ENCODE measurements at regions not wholly inside any gene's neighbourhood (a gene's known extent, or its start where the extent isn't known, plus 50 kb on each side); places are given as distances from the start of the nearest gene placed in this dataset.
"Not testable (repeated sequence)": the region's sequence is repeated elsewhere in the genome, so short reads cannot be mapped to it uniquely, and the experiment has no call there.

- no TSS peak for BruUV-seq (replicated peaks)
- DNase-seq, result peak in 1 of 2 experiments; percentile 56
- no peaks in the 10 kb centered on the region for H4K20me1 ChIP-seq (ENCODE audit: insufficient read depth)
- no peak overlapping the region for H3K27ac ChIP-seq
- H2AFZ ChIP-seq, result 0 out of 2 replicates have a peak overlapping the region, but pooled peaks have one; percentile 27
- H3K27me3 ChIP-seq (ENCODE audit: insufficient read depth, low read depth), result no peaks in the 10 kb centered on the region
- no peak for TF ChIP-seq CTCF (conservative IDR thresholded peaks at IDR 0.05)
- TF ChIP-seq EZH2 (IDR thresholded peaks at IDR 0.05; ENCODE audit: low read depth), result no peak
- no peaks in the 10 kb centered on the region for H3F3A ChIP-seq (ENCODE audit: insufficient read depth, low read depth)
- POLR2A ChIA-PET (ENCODE audit: unreplicated experiment), result no interaction called here
- H3K4me3 ChIP-seq, result no peak overlapping the region
- peaks cover 10% of the 10 kb centered on the region; the same call in 1 of the 2 replicates for H3K4me1 ChIP-seq (replicated peaks; ENCODE audit: insufficient read depth)
- no peaks in the 10 kb centered on the region for H3K9me2 ChIP-seq (ENCODE audit: insufficient read depth)
- CTCF ChIA-PET, result no interaction called here
- H3K9me3 ChIP-seq (ENCODE audit: insufficient read depth, low read depth), result no peaks in the 10 kb centered on the region
- H3K4me2 ChIP-seq, result peak overlapping the region; percentile 23; the same call in 1 of the 2 replicates
- no peaks in the 10 kb centered on the region for H3K36me3 ChIP-seq (ENCODE audit: low read depth)
- no peaks in the 10 kb centered on the region for H3K79me2 ChIP-seq (ENCODE audit: low read depth)
- intact Hi-C loops (cut with micrococcal nuclease; ENCODE audit: unreplicated experiment), result no loop called here
These were observed 73.7 kb upstream of the GALNT7 start for GRCh38 chr4:173094739-173095421.

GRCh38 chr4:173099447-173099846, 69.2 kb upstream of the GALNT7 start:
- POLR2A ChIA-PET (ENCODE audit: unreplicated experiment); H3K4me3 ChIP-seq; H3K4me1 ChIP-seq (replicated peaks; ENCODE audit: insufficient read depth); H2AFZ ChIP-seq; H3K4me2 ChIP-seq; intact Hi-C loops (cut with micrococcal nuclease; ENCODE audit: unreplicated experiment); H4K20me1 ChIP-seq (ENCODE audit: insufficient read depth); H3K36me3 ChIP-seq (ENCODE audit: low read depth); H3K27ac ChIP-seq; BruUV-seq (replicated peaks); H3K79me2 ChIP-seq (ENCODE audit: low read depth); DNase-seq; H3K27me3 ChIP-seq (ENCODE audit: insufficient read depth, low read depth); CTCF ChIA-PET; H3K9me2 ChIP-seq (ENCODE audit: insufficient read depth); H3K9me3 ChIP-seq (ENCODE audit: insufficient read depth, low read depth); H3F3A ChIP-seq (ENCODE audit: insufficient read depth, low read depth): not testable (repeated sequence)

- intact Hi-C loops (cut with micrococcal nuclease; ENCODE audit: unreplicated experiment), result no loop called here
- Histone ChIP-seq H3K4me3 (no peak overlapping the region), H3K9me2 (ENCODE audit: insufficient read depth) (no peaks in the 10 kb centered on the region), H2AFZ (no peak overlapping the region), H3F3A (ENCODE audit: insufficient read depth, low read depth) (no peaks in the 10 kb centered on the region), H3K4me2 (no peak overlapping the region), H3K4me1 (replicated peaks; ENCODE audit: insufficient read depth) (no peaks in the 10 kb centered on the region), H3K27me3 (ENCODE audit: insufficient read depth, low read depth) (no peaks in the 10 kb centered on the region), H3K27ac (no peak overlapping the region), H4K20me1 (ENCODE audit: insufficient read depth) (no peaks in the 10 kb centered on the region), H3K79me2 (ENCODE audit: low read depth) (no peaks in the 10 kb centered on the region), H3K36me3 (ENCODE audit: low read depth) (no peaks in the 10 kb centered on the region), H3K9me3 (ENCODE audit: insufficient read depth, low read depth) (no peaks in the 10 kb centered on the region)
- DNase-seq, result no peak
- POLR2A ChIA-PET (ENCODE audit: unreplicated experiment), result no interaction called here
- CTCF ChIA-PET, result no interaction called here
- BruUV-seq (replicated peaks), result no TSS peak
- TF ChIP-seq EZH2 (IDR thresholded peaks at IDR 0.05; ENCODE audit: low read depth) (no peak), CTCF (conservative IDR thresholded peaks at IDR 0.05) (no peak)
These were observed 57.6 kb upstream of the GALNT7 start for GRCh38 chr4:173111031-173111430.

GRCh38 chr4:173117430-173117829, 51.2 kb upstream of the GALNT7 start:
- H3K4me2 ChIP-seq; H3K9me2 ChIP-seq (ENCODE audit: insufficient read depth); H3K27ac ChIP-seq; H3K79me2 ChIP-seq (ENCODE audit: low read depth); H3K4me3 ChIP-seq; POLR2A ChIA-PET (ENCODE audit: unreplicated experiment); H3K4me1 ChIP-seq (replicated peaks; ENCODE audit: insufficient read depth); H2AFZ ChIP-seq; H3K36me3 ChIP-seq (ENCODE audit: low read depth); H3K27me3 ChIP-seq (ENCODE audit: insufficient read depth, low read depth); BruUV-seq (replicated peaks); H4K20me1 ChIP-seq (ENCODE audit: insufficient read depth); H3F3A ChIP-seq (ENCODE audit: insufficient read depth, low read depth); intact Hi-C loops (cut with micrococcal nuclease; ENCODE audit: unreplicated experiment); CTCF ChIA-PET; DNase-seq; H3K9me3 ChIP-seq (ENCODE audit: insufficient read depth, low read depth): not testable (repeated sequence)

All from PC-9 (cell line).